ENCODE measurements at regions not wholly inside any gene's neighbourhood (a gene's known extent, or its start where the extent isn't known, plus 50 kb on each side); places are given as distances from the start of the nearest gene placed in this dataset.

DNA sequence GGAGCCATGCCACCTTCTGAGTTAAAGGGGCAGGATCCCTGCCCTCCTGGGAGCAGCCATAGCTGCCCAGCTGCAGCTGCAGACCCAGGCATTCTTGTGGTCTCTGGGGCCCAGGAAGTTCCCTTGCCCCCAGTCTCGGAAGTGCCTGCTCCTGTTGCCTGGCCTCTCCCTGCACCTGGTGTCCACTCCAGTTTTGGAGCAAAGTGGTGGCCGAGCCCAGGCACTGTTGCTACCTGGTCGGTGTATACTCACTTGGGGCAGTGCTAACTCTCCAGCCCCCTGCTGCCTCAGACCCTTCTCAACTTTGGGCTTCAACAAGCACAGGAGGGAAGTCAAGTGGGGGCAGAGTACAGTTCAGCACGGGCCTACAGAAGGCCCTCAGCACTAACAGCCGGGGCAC, 352.9 kb upstream of the NCAM2 start:
- TF ChIP-seq POLR2AphosphoS5 (IDR thresholded peaks at IDR 0.05): no peak
- TF ChIP-seq, protein P1, sequence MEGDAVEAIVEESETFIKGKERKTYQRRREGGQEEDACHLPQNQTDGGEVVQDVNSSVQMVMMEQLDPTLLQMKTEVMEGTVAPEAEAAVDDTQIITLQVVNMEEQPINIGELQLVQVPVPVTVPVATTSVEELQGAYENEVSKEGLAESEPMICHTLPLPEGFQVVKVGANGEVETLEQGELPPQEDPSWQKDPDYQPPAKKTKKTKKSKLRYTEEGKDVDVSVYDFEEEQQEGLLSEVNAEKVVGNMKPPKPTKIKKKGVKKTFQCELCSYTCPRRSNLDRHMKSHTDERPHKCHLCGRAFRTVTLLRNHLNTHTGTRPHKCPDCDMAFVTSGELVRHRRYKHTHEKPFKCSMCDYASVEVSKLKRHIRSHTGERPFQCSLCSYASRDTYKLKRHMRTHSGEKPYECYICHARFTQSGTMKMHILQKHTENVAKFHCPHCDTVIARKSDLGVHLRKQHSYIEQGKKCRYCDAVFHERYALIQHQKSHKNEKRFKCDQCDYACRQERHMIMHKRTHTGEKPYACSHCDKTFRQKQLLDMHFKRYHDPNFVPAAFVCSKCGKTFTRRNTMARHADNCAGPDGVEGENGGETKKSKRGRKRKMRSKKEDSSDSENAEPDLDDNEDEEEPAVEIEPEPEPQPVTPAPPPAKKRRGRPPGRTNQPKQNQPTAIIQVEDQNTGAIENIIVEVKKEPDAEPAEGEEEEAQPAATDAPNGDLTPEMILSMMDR (IDR thresholded peaks at IDR 0.05): no peak
- TF ChIP-seq POLR2A (IDR thresholded peaks at IDR 0.05): no peak
